Hindlimb muscle (tissue), 1 donor: ENCODE measurements at regions not wholly inside any gene's neighbourhood (a gene's known extent, or its start where the extent isn't known, plus 50 kb on each side); places are given as distances from the start of the nearest gene placed in this dataset.
"Not testable (repeated sequence)": the region's sequence is repeated elsewhere in the genome, so short reads cannot be mapped to it uniquely, and the experiment has no call there.

Experiments
- DNase-seq: peaks from one replicate; pipeline ENCODE4 v3.0.0-alpha.2; 2013

DNA sequence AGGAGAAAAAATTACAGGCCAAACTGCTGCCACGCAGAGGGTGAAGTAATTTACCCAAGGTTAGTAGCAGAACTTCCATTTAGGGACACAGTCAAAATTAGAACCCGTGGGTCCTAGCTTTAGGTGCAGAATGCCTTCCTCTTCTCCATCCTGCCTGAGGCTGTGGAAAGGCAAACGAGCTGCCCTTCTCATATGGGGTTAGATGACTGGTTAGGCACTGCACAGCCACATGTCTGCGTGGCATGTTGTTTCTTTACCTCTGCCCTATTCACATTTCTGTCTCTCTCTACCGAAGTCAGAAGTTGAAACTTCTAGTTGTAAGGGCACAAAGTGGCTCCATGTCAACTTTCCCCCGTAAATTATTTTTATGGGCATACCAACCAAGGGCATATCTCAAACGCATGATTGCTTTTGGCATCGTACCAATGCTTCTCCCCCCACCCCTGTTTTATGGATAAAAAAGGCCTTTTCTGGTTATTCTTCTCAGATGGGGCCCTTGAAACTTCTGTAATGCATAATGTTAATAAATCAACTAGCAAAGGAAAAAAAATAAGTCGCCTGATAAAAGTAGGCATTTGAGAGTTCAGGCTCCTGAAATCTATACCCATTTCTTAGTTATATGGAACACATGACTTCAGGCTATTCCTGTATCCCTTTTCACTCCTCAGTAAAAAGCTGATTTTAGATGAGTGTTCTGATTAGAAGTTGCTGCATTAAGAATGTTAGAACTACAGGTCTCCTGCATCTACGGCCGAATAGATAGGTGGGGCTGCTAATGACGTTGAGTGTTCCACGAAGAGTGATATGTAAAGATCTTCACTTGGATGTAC lies 139.6 kb upstream of the NRIP1 start:
- no peak for DNase-seq

- no peak for DNase-seq
Observed at GRCh38 chr21:15204970-15205286, 140.1 kb upstream of the NRIP1 start.

GRCh38 chr21:15206514-15206913 lies 141.7 kb upstream of the NRIP1 start:
- no peak for DNase-seq

GRCh38 chr21:15207231-15207630 lies 142.4 kb upstream of the NRIP1 start:
- no peak for DNase-seq

- no peak for DNase-seq
Observed at GRCh38 chr21:15207635-15208370, 143.0 kb upstream of the NRIP1 start.

DNA sequence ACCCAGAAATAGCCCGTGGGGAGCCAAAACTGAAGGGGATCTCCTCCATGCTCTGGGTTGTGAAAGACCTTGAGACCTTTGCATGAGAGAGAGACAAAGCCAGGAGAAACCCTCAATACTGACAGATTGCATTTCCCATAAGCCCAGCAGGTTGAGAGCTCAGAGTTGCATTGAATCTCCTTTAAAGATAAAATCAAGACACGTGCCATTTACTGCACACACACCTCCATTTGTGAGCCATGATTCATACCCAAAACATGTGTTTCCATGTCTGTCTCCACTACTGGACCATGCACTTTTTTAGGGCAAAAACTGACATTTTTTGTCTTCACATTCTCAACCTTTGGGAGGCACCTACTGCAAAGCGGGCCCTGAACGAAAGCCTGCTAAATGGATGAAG lies 144.0 kb upstream of the NRIP1 start:
- DNase-seq = no peak

GRCh38 chr21:15209224-15209623 lies 144.4 kb upstream of the NRIP1 start:
- DNase-seq = no peak

DNA sequence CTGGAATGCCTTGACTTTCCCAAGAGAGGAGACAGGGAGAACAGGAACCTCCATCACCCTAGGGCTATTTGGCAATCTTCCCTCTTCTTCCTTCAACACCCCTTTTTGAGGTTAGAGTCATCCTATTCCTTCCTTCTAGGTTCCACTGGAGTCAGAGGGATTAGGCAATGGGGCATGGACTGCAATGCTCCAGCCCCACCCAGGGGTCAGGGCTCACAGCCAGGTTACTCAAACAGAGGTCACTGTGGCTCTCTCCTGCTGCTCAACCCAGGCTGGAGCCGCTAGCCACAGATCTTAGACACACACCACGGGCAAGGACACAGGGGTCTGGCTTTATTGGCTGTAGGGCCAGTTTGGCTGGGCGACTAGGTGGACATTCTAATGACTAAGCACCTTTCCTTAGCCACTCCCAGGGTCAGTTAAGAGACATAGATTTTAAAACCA lies 145.5 kb upstream of the NRIP1 start:
- DNase-seq = no peak

GRCh38 chr21:15211491-15212133 lies 146.8 kb upstream of the NRIP1 start:
- no peak for DNase-seq

DNA sequence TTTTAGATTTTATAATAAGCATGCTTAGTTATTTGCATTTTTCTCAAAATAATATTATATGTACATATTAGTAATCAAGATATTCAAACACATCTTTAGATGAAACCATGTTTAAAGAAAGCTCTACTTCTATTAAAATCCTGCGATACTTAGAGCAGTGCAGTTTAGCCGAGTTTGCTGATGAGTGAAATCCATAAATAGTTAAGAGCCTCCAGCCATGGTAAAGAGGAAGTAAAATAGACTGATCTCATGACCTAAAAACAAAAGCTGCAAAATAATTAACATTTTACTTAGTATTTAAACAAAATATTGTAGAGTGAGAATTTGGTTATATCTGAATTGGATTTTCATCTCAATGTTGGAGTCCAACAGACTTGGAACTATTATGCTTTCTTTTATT lies 147.4 kb upstream of the NRIP1 start:
- DNase-seq = no peak

DNA sequence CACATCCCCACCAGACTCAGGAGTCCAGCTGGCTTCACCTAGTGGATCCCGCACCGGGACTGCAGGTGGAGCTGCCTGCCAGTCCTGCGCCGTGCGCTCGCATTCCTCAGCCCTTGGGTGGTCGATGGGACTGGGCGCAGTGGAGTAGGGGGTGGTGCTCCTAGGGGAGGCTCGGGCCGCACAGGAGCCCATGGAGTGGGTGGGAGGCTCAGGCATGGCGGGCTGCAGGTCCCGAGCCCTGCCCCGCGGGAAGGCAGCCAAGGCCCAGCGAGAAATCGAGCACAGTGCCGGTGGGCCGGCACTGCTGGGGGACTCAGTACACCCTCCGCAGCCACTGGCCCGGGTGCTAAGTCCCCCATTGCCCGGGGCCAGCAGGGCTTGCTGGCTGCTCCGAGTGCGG lies 153.7 kb upstream of the NRIP1 start:
- DNase-seq = not testable (repeated sequence)

GRCh38 chr21:15219039-15219438 lies 154.2 kb upstream of the NRIP1 start:
- no peak for DNase-seq

DNA sequence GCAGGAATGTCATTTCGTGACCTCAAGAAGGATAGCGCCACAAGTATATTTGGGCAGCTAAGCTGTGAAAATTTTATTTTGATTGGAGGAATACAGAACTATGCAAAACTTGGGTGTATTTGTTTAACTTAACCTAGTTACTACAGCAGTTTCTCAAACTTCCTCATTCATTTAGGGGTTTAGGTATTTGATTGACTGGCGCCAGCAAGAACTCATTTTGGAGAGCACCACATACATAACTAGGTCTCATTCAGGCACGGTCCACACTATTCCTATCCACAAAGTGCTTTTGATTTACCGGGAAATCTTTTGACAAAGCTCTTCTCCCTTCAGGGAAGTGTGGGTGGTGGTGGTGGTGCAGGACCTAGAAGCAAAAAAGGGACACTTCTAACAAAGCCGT lies 155.1 kb upstream of the NRIP1 start:
- no peak for DNase-seq

DNA sequence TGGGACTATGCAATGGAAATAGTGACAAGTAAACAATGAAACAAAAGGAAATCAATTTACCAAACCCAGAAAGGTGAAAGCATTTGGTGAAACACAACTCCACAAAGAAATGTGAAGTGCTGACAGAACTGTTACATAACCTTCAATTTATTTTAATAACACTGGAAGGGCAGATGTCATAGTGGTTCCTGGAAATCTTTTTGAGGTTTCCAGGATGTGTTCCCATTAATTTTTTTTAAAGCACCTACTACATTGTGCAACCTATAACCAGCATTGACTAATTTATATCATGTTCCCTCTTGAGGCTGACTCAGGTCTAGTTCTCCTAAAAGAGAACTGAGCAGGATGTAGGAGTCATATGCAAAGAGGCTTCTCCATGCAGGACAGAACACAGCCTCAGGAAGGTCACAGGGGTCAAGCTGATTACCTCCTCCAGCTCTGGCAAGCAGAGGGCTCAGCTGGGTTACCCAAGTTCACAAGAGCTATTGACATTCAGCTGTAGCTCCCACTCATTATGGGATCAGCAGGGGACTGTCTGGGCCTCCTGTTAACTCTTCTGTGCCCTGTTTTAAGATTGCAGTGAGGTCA lies 157.1 kb upstream of the NRIP1 start:
- DNase-seq = no peak

GRCh38 chr21:15222707-15223106 lies 157.9 kb upstream of the NRIP1 start:
- DNase-seq = no peak

DNA sequence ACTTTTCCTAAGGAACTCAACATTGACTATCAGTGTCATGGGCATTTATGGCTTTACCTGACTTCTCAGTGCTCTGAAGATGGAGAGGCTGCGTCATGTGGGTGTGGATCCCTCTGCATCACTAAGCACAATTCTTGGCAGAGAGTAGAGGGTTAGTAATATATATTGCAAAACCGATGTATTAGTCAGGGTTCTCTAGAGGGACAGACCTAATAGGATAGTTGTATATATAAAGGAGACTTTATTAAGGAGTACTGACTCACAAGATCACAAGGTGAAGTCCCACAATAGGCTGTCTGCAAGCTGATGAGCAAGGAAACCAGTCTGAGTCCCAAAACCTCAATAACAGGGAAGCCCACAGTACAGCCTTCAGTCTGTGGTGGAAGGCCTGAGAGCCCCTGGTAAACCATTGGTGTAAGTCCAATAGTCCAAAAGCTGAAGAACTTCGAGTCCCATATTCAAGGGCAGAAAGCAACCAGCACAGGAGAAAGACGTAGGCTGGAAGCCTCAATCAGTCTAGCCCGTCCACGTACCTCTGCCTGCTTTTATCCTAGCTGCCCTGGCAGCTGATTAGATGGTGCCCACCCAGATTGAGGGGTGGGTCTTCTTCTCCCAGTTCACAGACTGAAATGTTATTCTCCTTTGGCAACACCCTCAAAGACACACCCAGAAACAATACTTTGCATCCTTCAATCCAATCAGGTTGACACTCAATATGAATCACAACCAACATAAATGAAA lies 159.7 kb upstream of the NRIP1 start:
- DNase-seq = no peak

- DNase-seq = no peak
Observed at GRCh38 chr21:15227919-15228318, 163.1 kb upstream of the NRIP1 start.

GRCh38 chr21:15229390-15229789 lies 164.6 kb upstream of the NRIP1 start:
- DNase-seq = no peak

DNA sequence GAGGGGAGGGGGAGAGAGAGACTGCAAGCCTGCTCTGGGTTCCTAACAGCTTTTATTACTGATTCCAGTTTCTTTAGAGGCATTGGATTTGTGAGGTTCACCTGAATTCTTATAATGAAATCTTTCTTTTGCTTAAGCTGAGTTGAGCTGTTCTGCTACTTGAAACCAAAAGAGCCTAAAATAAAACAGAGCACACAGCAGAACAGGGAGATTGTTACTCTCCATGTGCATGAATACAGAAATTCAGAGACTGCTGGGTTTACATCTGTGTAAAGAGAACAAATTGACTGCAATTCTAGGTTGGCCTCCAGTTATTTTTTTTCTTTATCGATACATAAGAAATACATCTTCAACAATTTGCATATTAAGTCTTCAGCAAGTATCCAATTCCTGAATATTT lies 168.8 kb upstream of the NRIP1 start:
- no peak for DNase-seq

DNA sequence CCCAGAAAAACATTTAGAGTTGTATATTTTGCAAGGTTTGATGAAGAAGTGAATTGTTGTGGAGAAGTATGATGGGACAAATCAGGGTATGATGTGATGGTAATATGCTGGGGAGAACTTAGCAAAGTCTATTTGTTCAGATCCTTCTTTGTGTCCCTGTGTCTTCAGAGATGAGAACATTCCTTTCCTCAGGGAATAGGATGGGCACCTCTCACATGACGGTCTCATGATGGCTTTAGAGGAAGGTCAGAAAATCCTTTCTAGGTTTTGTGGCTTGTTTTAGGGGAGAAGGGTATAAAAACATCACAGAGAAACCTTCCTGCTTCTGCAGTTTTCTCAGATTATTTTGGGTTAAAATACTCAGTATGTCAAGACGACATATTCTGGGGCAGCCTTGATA lies 171.3 kb upstream of the NRIP1 start:
- DNase-seq = no peak

DNA sequence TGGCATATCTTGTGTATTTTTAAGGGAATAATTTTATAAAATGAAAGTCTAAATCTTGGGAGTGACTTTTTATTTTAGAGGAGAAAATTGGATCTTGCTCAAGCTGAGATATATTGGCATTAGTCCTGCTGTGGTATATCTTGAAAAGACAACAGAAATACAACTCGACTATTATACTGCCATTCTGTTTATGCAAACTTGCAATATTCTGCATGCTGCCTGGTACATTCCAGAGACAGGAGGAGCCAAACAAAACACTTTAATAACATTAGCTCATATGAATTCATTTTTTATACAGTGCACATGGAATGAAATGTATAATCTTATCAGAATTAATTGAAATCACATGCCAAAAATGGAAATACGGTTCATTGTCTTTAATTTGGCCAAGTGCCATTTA lies 176.0 kb upstream of the NRIP1 start:
- no peak for DNase-seq

DNA sequence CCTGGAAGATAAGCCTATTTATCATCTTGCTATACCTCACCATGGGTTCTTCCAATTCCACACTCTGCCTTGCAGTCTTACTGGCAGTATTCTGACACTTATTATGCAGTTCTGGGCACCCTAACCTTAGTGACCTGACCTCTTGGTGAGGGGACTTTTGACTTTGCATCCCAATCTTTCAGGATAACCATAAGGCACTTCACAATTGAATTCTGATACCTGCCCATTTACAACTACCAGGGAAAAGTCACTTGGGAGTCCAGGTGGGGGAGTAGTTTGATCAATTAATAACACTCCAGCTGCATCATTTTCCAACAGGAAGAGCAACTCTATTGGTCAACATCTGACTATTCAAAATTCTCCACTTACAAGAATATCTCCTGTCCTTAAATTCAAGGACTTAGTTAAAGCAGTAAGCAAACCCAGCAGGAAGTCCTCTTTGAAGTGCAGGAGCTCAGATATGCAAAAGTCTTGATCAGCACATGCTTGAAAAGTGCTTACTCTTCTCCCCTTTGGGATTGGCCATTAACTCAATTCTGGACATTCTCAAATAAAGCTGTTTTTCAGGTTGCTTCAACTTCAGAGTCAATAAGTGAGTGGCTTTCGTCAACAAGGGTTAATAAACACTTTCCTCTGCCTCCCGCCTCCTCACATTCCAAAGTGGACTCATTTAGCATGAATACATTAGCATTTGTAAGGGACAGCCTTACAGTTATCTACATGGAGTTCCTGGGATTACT lies 177.4 kb upstream of the NRIP1 start:
- no peak for DNase-seq
